ENCODE measurements at regions not wholly inside any gene's neighbourhood (a gene's known extent, or its start where the extent isn't known, plus 50 kb on each side); places are given as distances from the start of the nearest gene placed in this dataset.

GRCh38 chr6:137299681-137300080 is 80.5 kb upstream of the IFNGR1 start:
- Histone ChIP-seq H3K4me3 (no peak overlapping the region), H3K4me2 (ENCODE audit: control insufficient read depth, insufficient read depth) (no peak overlapping the region), H3K27me3 (replicated peaks in 1 of 2; ENCODE audit: control insufficient read depth in 2 of 2, insufficient read depth in 2 of 2, low read length in 1 of 2) (no peaks in the 10 kb centered on the region), H3K36me3 (ENCODE audit: control insufficient read depth in 2 of 2, insufficient read depth in 2 of 2, low read length in 1 of 2) (no peaks in the 10 kb centered on the region), H4K20me1 (ENCODE audit: control insufficient read depth, insufficient read depth) (no peaks in the 10 kb centered on the region), H3K4me1 (ENCODE audit: control insufficient read depth, insufficient read depth, low read length) (no peaks in the 10 kb centered on the region), H3K27ac (ENCODE audit: control insufficient read depth, insufficient read depth) (no peak overlapping the region), H2AFZ (ENCODE audit: control insufficient read depth, low read depth, low read length) (no peak overlapping the region), H3K79me2 (ENCODE audit: control insufficient read depth, insufficient read depth, low read length) (no peaks in the 10 kb centered on the region), H3K9ac (ENCODE audit: control insufficient read depth, insufficient read depth, low read length) (no peak overlapping the region), H3K9me3 (replicated peaks; ENCODE audit: control insufficient read depth, insufficient read depth, low read length) (peaks cover 5% of the 10 kb centered on the region; the same call in 2 of the 3 replicates)
- FAIRE-seq: no peak
- in situ Hi-C loops (cut with MboI) (no loop called here), intact Hi-C loops (cut with micrococcal nuclease; ENCODE audit: unreplicated experiment) (no loop called here)
- ChIA-PET POLR2A (no interaction called here), SMC1A (ENCODE audit: uncharacterized antibody, unreplicated experiment) (interaction anchor here (1.2 to 1.7 kb wide), 3 partner anchors 8 to 23 kb away, joined by 3 to 4 read pairs (median 4); no protein-coding TSS in a partner anchor), RAD21 (ENCODE audit: unreplicated experiment) (no interaction called here), CTCF (interaction anchor here (1.0 kb wide), 1 partner anchor 16 kb away, joined by 4 read pairs; no protein-coding TSS in a partner anchor)
- ATAC-seq: no peak
- 58% methylated on average over 3 of the region's 3 CpGs for whole genome bisulfite sequencing (ENCODE audit: insufficient coverage, insufficient replicate concordance, low lambda C conversion rate, missing lambda C conversion rate)
- no peak for DNase-seq (ENCODE audit: low read depth, low spot score)
- no TSS peak for BruUV-seq (replicated peaks)
- TF ChIP-seq DPF2 (IDR thresholded peaks at IDR 0.05) (no peak), TAF1 (IDR thresholded peaks at IDR 0.05; ENCODE audit: borderline replicate concordance, low read depth, low read length) (no peak), EGR1 (IDR thresholded peaks at IDR 0.05; ENCODE audit: borderline replicate concordance in 1 of 2, low read depth in 2 of 2, low read length in 2 of 2) (no peak), FOXM1 (IDR thresholded peaks at IDR 0.05; ENCODE audit: low read depth, low read length) (no peak), MTA3 (IDR thresholded peaks at IDR 0.05; ENCODE audit: borderline replicate concordance, low read length) (no peak), EZH2 (IDR thresholded peaks at IDR 0.05; ENCODE audit: borderline replicate concordance, control insufficient read depth, low read depth, low read length) (no peak), ZBTB33 (IDR thresholded peaks at IDR 0.05) (no peak), SMARCA5 (IDR thresholded peaks at IDR 0.05) (no peak), USF2 (IDR thresholded peaks at IDR 0.05; ENCODE audit: borderline replicate concordance, low read depth, low read length) (no peak), NR2C1 (IDR thresholded peaks at IDR 0.05) (no peak), CTCF (IDR thresholded peaks at IDR 0.05 in 2 of 3, conservative IDR thresholded peaks at IDR 0.05 in 1 of 3; ENCODE audit: control insufficient read depth in 2 of 3, extremely low read depth in 1 of 3, insufficient read depth in 1 of 3, low read depth in 3 of 3, low read length in 3 of 3) (no peak), KAT2A (conservative IDR thresholded peaks at IDR 0.05; ENCODE audit: control insufficient read depth, low read depth, low read length) (no peak), ZZZ3 (IDR thresholded peaks at IDR 0.05; ENCODE audit: control insufficient read depth, insufficient read length, low read depth) (no peak)
- TF ChIP-seq, protein P1, sequence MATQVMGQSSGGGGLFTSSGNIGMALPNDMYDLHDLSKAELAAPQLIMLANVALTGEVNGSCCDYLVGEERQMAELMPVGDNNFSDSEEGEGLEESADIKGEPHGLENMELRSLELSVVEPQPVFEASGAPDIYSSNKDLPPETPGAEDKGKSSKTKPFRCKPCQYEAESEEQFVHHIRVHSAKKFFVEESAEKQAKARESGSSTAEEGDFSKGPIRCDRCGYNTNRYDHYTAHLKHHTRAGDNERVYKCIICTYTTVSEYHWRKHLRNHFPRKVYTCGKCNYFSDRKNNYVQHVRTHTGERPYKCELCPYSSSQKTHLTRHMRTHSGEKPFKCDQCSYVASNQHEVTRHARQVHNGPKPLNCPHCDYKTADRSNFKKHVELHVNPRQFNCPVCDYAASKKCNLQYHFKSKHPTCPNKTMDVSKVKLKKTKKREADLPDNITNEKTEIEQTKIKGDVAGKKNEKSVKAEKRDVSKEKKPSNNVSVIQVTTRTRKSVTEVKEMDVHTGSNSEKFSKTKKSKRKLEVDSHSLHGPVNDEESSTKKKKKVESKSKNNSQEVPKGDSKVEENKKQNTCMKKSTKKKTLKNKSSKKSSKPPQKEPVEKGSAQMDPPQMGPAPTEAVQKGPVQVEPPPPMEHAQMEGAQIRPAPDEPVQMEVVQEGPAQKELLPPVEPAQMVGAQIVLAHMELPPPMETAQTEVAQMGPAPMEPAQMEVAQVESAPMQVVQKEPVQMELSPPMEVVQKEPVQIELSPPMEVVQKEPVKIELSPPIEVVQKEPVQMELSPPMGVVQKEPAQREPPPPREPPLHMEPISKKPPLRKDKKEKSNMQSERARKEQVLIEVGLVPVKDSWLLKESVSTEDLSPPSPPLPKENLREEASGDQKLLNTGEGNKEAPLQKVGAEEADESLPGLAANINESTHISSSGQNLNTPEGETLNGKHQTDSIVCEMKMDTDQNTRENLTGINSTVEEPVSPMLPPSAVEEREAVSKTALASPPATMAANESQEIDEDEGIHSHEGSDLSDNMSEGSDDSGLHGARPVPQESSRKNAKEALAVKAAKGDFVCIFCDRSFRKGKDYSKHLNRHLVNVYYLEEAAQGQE (IDR thresholded peaks at IDR 0.05; ENCODE audit: low read depth, low read length): no peak

All from GM12878 (cell line).